HL-60 (cell line): ENCODE measurements at regions not wholly inside any gene's neighbourhood (a gene's known extent, or its start where the extent isn't known, plus 50 kb on each side); places are given as distances from the start of the nearest gene placed in this dataset.

Source experiments
- DNase-seq, 2 experiments: peaks; one replicate each; pipeline ENCODE4 v3.0.0-alpha.2; 2010 to 2020; ENCODE audit warnings: low read depth in 1 of 2, low spot score in 1 of 2
- H3K27ac ChIP-seq: fragments of 250-450 bp; sonication (Bioruptor Pico); replicated peaks from 2 replicates; pipeline ENCODE4 v1.5.1; 2020; ENCODE audit warnings: mild to moderate bottlenecking, moderate library complexity
- H3K27me3 ChIP-seq: fragments of 250-450 bp; sonication (Bioruptor Pico); 2 replicates; pipeline ENCODE4 v1.5.1; 2021; ENCODE audit warnings: mild to moderate bottlenecking, moderate library complexity; ENCODE audit not compliant: insufficient read depth, poor library complexity, severe bottlenecking
- H3K4me3 ChIP-seq: replicated peaks from 2 replicates; pipeline ENCODE4 v1.5.1; 2011; ENCODE audit warnings: mild to moderate bottlenecking, control low read depth, low read length; ENCODE audit not compliant: insufficient read depth
- GABPA ChIP-seq: IDR thresholded peaks from 2 replicates; pipeline ENCODE4 v1.6.1; 2012; ENCODE audit warnings: low read depth
- POLR2AphosphoS5 ChIP-seq: IDR thresholded peaks from 2 replicates; pipeline ENCODE4 v1.6.1; 2012; ENCODE audit warnings: low read depth
- SPI1 ChIP-seq: IDR thresholded peaks from 2 replicates; pipeline ENCODE4 v1.6.1; 2012; ENCODE audit warnings: low read depth, mild to moderate bottlenecking, borderline replicate concordance
- TF ChIP-seq, protein P1 (sequence below): IDR thresholded peaks from one replicate; pipeline ENCODE4 v1.5.1; 2011; ENCODE audit warnings: low read length, control low read depth, inconsistent platforms; ENCODE audit not compliant: insufficient read depth
- TF ChIP-seq, protein P2 (sequence below): IDR thresholded peaks from 2 replicates; pipeline ENCODE4 v1.6.1; 2012; ENCODE audit warnings: low read depth; ENCODE audit not compliant: insufficient replicate concordance

DNA sequence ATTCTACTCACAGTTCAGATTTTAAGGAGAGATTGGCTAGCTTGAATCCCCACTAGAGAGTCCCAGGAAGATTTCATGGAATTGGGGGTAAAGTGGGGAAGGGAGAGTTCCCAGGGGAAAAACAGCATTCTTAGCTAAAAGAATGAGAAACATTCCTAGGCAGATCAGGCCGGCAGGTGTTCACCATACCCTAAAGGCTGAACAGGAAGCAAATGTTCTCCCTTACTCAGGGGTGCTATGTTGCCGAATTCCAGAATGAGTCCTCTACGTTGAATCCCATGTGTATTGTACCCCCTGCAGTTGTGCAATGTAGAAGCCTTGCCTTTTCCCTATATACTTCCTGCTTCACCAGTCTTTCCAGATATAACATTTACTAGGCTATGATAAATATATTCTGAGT lies 135.2 kb upstream of the NCAM1 start:
- Histone ChIP-seq H3K4me3 (no peak overlapping the region), H3K27me3 (no peaks in the 10 kb centered on the region), H3K27ac (no peak overlapping the region)
- no peak for DNase-seq
- TF ChIP-seq, protein P1, sequence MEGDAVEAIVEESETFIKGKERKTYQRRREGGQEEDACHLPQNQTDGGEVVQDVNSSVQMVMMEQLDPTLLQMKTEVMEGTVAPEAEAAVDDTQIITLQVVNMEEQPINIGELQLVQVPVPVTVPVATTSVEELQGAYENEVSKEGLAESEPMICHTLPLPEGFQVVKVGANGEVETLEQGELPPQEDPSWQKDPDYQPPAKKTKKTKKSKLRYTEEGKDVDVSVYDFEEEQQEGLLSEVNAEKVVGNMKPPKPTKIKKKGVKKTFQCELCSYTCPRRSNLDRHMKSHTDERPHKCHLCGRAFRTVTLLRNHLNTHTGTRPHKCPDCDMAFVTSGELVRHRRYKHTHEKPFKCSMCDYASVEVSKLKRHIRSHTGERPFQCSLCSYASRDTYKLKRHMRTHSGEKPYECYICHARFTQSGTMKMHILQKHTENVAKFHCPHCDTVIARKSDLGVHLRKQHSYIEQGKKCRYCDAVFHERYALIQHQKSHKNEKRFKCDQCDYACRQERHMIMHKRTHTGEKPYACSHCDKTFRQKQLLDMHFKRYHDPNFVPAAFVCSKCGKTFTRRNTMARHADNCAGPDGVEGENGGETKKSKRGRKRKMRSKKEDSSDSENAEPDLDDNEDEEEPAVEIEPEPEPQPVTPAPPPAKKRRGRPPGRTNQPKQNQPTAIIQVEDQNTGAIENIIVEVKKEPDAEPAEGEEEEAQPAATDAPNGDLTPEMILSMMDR, result no peak

DNA sequence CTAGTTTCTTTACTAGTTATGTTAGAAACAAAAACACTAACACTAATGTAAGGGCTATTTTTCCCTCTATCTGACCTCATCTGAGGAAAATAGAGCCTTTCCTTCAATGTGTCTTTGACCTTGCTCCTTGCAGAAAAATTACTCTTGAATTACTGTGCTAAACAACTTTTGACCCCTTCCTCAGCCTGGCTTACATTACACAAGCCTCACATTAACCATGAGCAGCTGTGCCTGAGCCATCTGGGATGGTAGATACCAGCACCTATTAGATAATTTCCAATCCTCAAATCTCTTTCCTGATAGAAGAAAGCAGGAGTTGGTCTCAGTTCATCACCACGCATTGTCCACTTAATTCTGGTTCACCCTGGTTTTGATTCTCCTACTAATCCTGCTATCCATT lies 134.4 kb upstream of the NCAM1 start:
- H3K27ac ChIP-seq, result no peak overlapping the region
- TF ChIP-seq, protein P1, result no peak
- TF ChIP-seq SPI1 (no peak), GABPA (no peak), POLR2AphosphoS5 (no peak)
- TF ChIP-seq, protein P2, sequence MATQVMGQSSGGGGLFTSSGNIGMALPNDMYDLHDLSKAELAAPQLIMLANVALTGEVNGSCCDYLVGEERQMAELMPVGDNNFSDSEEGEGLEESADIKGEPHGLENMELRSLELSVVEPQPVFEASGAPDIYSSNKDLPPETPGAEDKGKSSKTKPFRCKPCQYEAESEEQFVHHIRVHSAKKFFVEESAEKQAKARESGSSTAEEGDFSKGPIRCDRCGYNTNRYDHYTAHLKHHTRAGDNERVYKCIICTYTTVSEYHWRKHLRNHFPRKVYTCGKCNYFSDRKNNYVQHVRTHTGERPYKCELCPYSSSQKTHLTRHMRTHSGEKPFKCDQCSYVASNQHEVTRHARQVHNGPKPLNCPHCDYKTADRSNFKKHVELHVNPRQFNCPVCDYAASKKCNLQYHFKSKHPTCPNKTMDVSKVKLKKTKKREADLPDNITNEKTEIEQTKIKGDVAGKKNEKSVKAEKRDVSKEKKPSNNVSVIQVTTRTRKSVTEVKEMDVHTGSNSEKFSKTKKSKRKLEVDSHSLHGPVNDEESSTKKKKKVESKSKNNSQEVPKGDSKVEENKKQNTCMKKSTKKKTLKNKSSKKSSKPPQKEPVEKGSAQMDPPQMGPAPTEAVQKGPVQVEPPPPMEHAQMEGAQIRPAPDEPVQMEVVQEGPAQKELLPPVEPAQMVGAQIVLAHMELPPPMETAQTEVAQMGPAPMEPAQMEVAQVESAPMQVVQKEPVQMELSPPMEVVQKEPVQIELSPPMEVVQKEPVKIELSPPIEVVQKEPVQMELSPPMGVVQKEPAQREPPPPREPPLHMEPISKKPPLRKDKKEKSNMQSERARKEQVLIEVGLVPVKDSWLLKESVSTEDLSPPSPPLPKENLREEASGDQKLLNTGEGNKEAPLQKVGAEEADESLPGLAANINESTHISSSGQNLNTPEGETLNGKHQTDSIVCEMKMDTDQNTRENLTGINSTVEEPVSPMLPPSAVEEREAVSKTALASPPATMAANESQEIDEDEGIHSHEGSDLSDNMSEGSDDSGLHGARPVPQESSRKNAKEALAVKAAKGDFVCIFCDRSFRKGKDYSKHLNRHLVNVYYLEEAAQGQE, result no peak
- no peaks in the 10 kb centered on the region for H3K27me3 ChIP-seq
- no peak overlapping the region for H3K4me3 ChIP-seq
- no peak for DNase-seq

DNA sequence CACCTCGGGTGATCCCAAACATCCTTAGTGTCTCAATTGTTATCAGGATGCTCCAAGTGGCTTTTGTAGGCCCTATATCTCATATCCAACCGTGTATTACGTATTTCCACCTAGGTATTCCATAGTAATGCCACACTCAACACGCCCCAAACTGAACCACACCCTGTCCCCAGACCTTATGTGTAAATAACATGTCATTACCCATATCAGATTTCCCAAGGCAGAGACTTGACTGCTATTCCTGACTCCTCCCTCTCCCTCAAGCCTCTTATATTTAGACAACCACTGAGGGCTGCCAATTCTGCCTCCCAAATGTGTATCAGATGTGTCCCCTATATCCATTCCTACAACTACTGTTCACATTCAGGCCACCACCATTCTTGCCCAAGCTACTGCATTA lies 132.8 kb upstream of the NCAM1 start:
- TF ChIP-seq, protein P2, result no peak
- TF ChIP-seq POLR2AphosphoS5, result no peak
- no peak for TF ChIP-seq SPI1
- TF ChIP-seq, protein P1, result no peak
- TF ChIP-seq GABPA, result no peak
- Histone ChIP-seq H3K4me3 (no peak overlapping the region), H3K27ac (no peak overlapping the region), H3K27me3 (no peaks in the 10 kb centered on the region)
- no peak for DNase-seq

DNA sequence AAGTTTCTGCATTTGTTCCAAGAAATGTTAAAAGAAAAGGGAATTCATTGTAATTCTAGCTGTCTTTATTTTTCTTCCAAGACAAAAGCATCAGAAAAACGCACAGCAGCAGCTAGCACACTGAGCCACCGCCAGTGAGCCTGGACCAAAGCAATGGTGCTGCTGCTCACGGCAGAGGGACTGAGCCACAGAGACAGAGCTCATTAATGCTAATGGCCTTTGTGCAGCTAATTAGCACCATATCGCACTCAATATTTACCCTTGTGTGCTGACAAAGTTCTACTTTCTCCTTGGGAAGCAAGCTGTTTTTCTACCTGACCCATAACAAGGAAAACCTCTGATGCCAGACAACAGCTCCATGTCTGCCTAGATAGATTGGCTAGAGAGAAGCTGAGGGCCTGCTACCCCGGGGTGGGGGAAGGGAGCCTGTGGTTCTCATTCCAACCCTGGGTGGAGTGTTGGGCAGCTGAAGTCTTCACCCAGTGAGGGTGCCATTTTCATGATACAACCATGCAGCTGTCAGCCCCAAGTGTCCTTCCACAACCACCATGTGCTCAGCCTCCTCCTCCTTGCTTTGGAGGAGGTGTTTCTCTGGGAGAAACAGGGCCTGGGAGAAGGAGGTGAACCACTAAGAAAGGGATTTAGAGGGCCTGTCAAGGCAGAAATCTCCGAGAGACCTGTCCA lies 131.1 kb upstream of the NCAM1 start:
- H3K27me3 ChIP-seq, result peaks cover 3% of the 10 kb centered on the region
- H3K27ac ChIP-seq, result no peak overlapping the region
- DNase-seq, result no peak
- TF ChIP-seq SPI1 (no peak), GABPA (no peak), POLR2AphosphoS5 (no peak)
- TF ChIP-seq, protein P2, result no peak
- TF ChIP-seq, protein P1, result no peak
- no peak overlapping the region for H3K4me3 ChIP-seq
